ACHN (cell line): ENCODE measurements at regions not wholly inside any gene's neighbourhood (a gene's known extent, or its start where the extent isn't known, plus 50 kb on each side); places are given as distances from the start of the nearest gene placed in this dataset.
"Not testable (repeated sequence)": the region's sequence is repeated elsewhere in the genome, so short reads cannot be mapped to it uniquely, and the experiment has no call there.

ENCODE experiments used
- DNase-seq: peaks from one replicate; pipeline ENCODE4 v3.0.0-alpha.2; 2015
- in situ Hi-C: cut with HindIII; loops from 2 replicates; pipeline ENCODE4 v1.10.0; 2017; ENCODE audit warnings: low sequenced_read_pairs, low pct_ligation_motif_present, low pct_unique_long_range_greater_than_20kb

GRCh38 chr6:112606656-112607435, 259.7 kb downstream of the RFPL4B start:
- in situ Hi-C loops: no loop called here

GRCh38 chr6:112608925-112609324, 261.8 kb downstream of the RFPL4B start:
- in situ Hi-C loops, DNase-seq: not testable (repeated sequence)

More at GRCh38 chr6:112606656-112607435, 259.7 kb downstream of the RFPL4B start:
- no peak for DNase-seq

- no peak for DNase-seq
- in situ Hi-C loops: no loop called here
Measured at GRCh38 chr6:112613410-112613809, 266.3 kb downstream of the RFPL4B start.

GRCh38 chr6:112618849-112619248, 271.7 kb downstream of the RFPL4B start:
- no peak for DNase-seq
- in situ Hi-C loops: no loop called here

GRCh38 chr6:112620812-112621569, 273.9 kb downstream of the RFPL4B start:
- in situ Hi-C loops: no loop called here
- no peak for DNase-seq

GRCh38 chr6:112622036-112622435, 274.9 kb downstream of the RFPL4B start:
- in situ Hi-C loops: no loop called here
- no peak for DNase-seq

GRCh38 chr6:112626468-112627082, 279.4 kb downstream of the RFPL4B start:
- in situ Hi-C loops: no loop called here
- DNase-seq: peak; percentile 70

- DNase-seq: no peak
- in situ Hi-C loops: no loop called here
Measured at GRCh38 chr6:112634376-112634775, 287.2 kb downstream of the RFPL4B start.

- in situ Hi-C loops: no loop called here
- DNase-seq: no peak
Measured at GRCh38 chr6:112636650-112637262, 289.6 kb downstream of the RFPL4B start.

GRCh38 chr6:112639391-112639831, 292.3 kb downstream of the RFPL4B start:
- in situ Hi-C loops: no loop called here
- peak; percentile 39 for DNase-seq

- DNase-seq: peak; percentile 91
- in situ Hi-C loops: no loop called here
Measured at GRCh38 chr6:112640891-112641290, 293.8 kb downstream of the RFPL4B start.

GRCh38 chr6:112649853-112650252, 302.7 kb downstream of the RFPL4B start:
- in situ Hi-C loops: no loop called here
- no peak for DNase-seq

GRCh38 chr6:112651239-112651638, 304.1 kb downstream of the RFPL4B start:
- DNase-seq: no peak
- in situ Hi-C loops: no loop called here

- in situ Hi-C loops: no loop called here
Measured at GRCh38 chr6:112659912-112660311, 312.8 kb downstream of the RFPL4B start.

GRCh38 chr6:112660626-112661025, 313.5 kb downstream of the RFPL4B start:
- DNase-seq: no peak
- in situ Hi-C loops: no loop called here

More at GRCh38 chr6:112659912-112660311, 312.8 kb downstream of the RFPL4B start:
- DNase-seq: no peak

- DNase-seq: no peak
- in situ Hi-C loops: no loop called here
Measured at GRCh38 chr6:112663698-112664097, 316.6 kb downstream of the RFPL4B start.

- no peak for DNase-seq
- in situ Hi-C loops: no loop called here
Measured at GRCh38 chr6:112665114-112665513, 318.0 kb downstream of the RFPL4B start.

- DNase-seq: no peak
- in situ Hi-C loops: no loop called here
Measured at GRCh38 chr6:112665815-112666214, 318.7 kb downstream of the RFPL4B start.

- no peak for DNase-seq
- in situ Hi-C loops: no loop called here
Measured at GRCh38 chr6:112667427-112667826, 320.3 kb downstream of the RFPL4B start.
